ENCODE measurements at regions not wholly inside any gene's neighbourhood (a gene's known extent, or its start where the extent isn't known, plus 50 kb on each side); places are given as distances from the start of the nearest gene placed in this dataset.

GRCh38 chr6:105728995-105729394 is 326.1 kb upstream of the PREP start:
- no peak for DNase-seq
- no peak for TF ChIP-seq CTCF (IDR thresholded peaks at IDR 0.05; ENCODE audit: low read depth, low read length)

DNA sequence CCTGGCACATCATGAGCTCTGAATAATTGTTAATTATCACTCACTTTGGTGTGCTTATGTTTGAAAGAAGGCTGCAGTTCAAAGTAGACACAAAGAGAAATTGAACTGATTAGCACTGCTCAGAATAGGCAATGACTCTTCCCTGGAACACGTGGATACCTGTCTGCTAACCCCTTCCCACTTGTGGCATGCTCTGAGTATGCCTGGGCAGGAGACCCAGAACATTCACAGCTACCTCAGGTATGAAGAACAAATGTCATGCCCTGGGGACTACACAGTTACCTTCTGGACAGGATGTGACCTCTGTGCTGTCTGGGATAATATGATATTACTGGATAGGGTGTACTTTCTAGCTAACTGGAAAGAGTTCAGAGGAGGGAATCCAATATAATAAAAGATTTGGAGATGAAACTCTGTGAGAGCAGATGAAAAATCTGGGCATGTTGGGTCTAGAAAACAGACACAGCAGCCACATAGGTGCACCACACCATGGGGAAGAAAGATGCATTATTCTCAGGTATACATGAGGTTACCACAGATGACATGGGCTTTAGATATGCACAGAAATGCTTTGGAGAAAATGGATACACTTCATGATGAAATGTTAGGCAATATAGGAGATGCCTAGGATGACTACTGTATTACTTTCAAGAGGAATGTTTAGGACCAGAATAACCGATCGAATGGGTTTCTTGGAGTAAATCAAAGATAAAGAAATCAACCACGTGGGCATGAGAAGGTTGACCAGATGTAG is 324.2 kb upstream of the PREP start:
- TF ChIP-seq CTCF (IDR thresholded peaks at IDR 0.05; ENCODE audit: low read depth, low read length): no peak
- no peaks in the 10 kb centered on the region for H3K27me3 ChIP-seq
- no peak overlapping the region for H3K4me3 ChIP-seq (ENCODE audit: low read depth, low read length)
- H3K36me3 ChIP-seq: no peaks in the 10 kb centered on the region
- no peak for DNase-seq
- H3K9me3 ChIP-seq: no peaks in the 10 kb centered on the region
- no peaks in the 10 kb centered on the region for H3K4me1 ChIP-seq

More at GRCh38 chr6:105728995-105729394, 326.1 kb upstream of the PREP start:
- no peaks in the 10 kb centered on the region for H3K4me1 ChIP-seq
- H3K9me3 ChIP-seq: no peaks in the 10 kb centered on the region
- H3K36me3 ChIP-seq: no peaks in the 10 kb centered on the region
- H3K4me3 ChIP-seq (ENCODE audit: low read depth, low read length): no peak overlapping the region
- H3K27me3 ChIP-seq: no peaks in the 10 kb centered on the region

- H3K36me3 ChIP-seq: no peaks in the 10 kb centered on the region
- no peak overlapping the region for H3K4me3 ChIP-seq (ENCODE audit: low read depth, low read length)
- no peaks in the 10 kb centered on the region for H3K9me3 ChIP-seq
- H3K27me3 ChIP-seq: no peaks in the 10 kb centered on the region
- no peak for TF ChIP-seq CTCF (IDR thresholded peaks at IDR 0.05; ENCODE audit: low read depth, low read length)
- no peaks in the 10 kb centered on the region for H3K4me1 ChIP-seq
- DNase-seq: no peak
Observed at GRCh38 chr6:105714846-105715245, 312.0 kb upstream of the PREP start.

DNA sequence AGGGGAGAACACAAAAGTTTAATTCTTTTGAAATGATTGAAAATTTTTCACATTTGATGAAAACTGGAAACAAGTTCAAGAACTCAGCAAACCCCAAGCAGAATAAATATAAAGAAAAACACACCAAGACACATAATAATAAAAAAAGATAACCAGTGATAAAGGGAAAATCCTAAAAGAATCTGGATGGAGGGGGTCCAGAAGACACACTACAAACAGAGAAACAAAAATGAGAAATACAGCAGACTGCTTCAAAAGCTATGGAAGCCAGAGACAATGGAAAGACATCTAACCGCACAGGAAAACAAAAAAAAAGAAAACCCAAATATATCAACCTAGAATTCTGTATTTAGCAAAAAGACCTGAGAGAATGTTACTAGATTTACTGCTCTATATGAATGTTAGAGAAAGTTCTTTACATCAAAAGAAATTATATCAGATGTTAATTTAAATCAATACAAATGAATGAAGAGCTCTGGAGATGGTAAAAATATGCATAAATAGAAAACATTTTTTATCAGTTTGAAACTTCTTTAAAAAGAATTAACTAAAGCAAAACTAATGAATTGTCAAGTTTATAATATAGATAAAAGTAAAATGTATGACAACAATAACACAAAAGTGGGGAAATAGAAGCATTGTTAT is 310.7 kb upstream of the PREP start:
- no peak for TF ChIP-seq CTCF (IDR thresholded peaks at IDR 0.05; ENCODE audit: low read depth, low read length)
- Histone ChIP-seq H3K27me3 (no peaks in the 10 kb centered on the region), H3K36me3 (no peaks in the 10 kb centered on the region), H3K4me3 (ENCODE audit: low read depth, low read length) (no peak overlapping the region), H3K4me1 (no peaks in the 10 kb centered on the region), H3K9me3 (no peaks in the 10 kb centered on the region)
- no peak for DNase-seq

GRCh38 chr6:105711216-105711615 is 308.3 kb upstream of the PREP start:
- no peak overlapping the region for H3K4me3 ChIP-seq (ENCODE audit: low read depth, low read length)

More at GRCh38 chr6:105711216-105711615, 308.3 kb upstream of the PREP start:
- H3K27me3 ChIP-seq: no peaks in the 10 kb centered on the region
- H3K9me3 ChIP-seq: no peaks in the 10 kb centered on the region
- H3K4me1 ChIP-seq: no peaks in the 10 kb centered on the region
- no peak for TF ChIP-seq CTCF (IDR thresholded peaks at IDR 0.05; ENCODE audit: low read depth, low read length)
- H3K36me3 ChIP-seq: no peaks in the 10 kb centered on the region
- DNase-seq: no peak
